Fibroblast of lung (primary cell): ENCODE measurements at regions not wholly inside any gene's neighbourhood (a gene's known extent, or its start where the extent isn't known, plus 50 kb on each side); places are given as distances from the start of the nearest gene placed in this dataset.

Experiments used
- CTCF ChIP-seq, 2 donors: IDR thresholded peaks in 1 of 2; conservative IDR thresholded peaks in 1 of 2; 1 replicate in 1 of 2; 2 replicates in 1 of 2; pipeline ENCODE4 v1.5.1; 2011 to 2012; ENCODE audit warnings: low read length in 2 of 2, control low read depth in 1 of 2, inconsistent platforms in 1 of 2, low read depth in 1 of 2, mild to moderate bottlenecking in 1 of 2
- EZH2 ChIP-seq: IDR thresholded peaks from 2 replicates; pipeline ENCODE4 v1.5.1; 2012; ENCODE audit warnings: low read length, control low read depth, mild to moderate bottlenecking; ENCODE audit errors: missing control alignments

GRCh38 chr11:110859240-110859840 lies 147.1 kb upstream of the ARHGAP20 start:
- TF ChIP-seq CTCF (conservative IDR thresholded peaks at IDR 0.05 in 1 of 2, IDR thresholded peaks at IDR 0.05 in 1 of 2; ENCODE audit: low read depth in 1 of 2, low read length in 2 of 2): no peak
- TF ChIP-seq EZH2: no peak
